IPS-NIHi7 (cell line): ENCODE measurements at regions not wholly inside any gene's neighbourhood (a gene's known extent, or its start where the extent isn't known, plus 50 kb on each side); places are given as distances from the start of the nearest gene placed in this dataset.
"Not testable (repeated sequence)": the region's sequence is repeated elsewhere in the genome, so short reads cannot be mapped to it uniquely, and the experiment has no call there.

Source experiments
- DNase-seq: peaks from one replicate; pipeline ENCODE4 v3.0.0; 2012; ENCODE audit warnings: mixed read lengths; ENCODE audit errors: extremely low spot score

DNA sequence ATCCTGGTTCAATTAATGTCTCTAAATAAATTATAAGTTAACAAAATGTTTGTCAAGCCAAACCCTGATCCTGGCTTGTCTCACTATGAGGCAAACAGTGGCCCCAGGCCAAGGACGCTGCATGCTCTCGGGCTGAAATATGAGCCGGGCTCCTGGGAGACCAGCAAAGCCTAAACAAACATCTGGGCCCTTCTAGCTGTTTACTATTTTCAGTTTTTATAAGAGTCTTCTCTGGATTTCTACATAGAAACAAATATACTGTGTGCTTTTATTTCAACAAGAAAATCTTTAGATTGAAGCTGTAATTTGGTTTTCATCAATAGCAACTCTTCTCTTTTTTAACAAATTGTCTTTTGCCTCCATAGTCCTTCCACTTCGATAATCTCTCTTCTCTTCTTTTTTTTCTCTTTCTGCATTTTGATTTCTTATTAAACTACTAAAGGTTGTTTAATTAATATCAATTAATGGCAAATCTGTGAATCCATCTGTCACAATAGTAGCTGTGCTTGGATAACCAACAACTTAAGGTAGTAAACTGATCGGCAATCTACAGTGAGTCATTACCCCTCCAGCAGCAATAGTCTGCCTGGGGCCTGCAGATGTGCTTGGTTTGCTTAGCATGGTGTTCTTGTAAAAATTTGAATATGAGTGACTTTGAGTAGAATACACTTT is 83.3 kb upstream of the DNAJC1 start:
- DNase-seq, result peak; percentile 71

DNA sequence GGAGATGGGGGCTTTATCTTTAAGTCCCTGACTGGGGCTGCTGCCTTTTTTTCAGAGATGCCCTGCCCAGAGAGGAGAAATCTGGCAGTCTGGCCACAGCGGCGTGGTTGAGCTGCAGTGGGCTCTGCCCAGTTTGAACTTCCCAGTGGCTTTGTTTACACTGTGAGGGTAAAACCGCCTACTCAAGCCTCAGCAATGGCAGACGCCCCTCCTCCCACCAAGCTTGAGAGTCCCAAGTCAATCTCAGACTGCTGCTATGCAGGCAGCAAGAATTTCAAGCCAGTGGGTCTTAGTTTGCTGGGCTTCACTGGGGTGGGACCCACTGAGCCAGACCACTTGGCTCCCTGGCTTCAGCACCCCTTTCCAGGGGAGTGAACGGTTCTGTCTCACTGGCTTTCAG is 76.4 kb upstream of the DNAJC1 start:
- DNase-seq, result not testable (repeated sequence)

DNA sequence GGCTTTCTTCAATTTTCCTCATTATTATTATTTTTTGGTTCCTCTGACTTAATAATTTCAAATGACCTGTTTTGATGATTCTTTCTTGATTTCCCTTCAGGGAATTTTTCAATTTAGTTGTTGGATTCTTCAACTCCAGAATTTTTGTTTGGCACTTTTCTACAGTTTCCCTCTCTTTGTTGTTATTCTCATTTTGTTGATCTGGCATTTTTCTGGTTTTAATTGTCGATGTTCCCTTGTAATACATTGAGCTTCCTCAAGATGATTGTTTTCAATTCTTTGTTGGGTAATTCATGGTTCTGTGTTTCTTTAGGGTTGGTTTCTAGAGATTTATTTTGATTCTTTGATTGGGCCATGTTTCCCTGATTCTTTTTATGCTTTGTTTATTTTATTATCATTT is 67.8 kb upstream of the DNAJC1 start:
- no peak for DNase-seq

DNA sequence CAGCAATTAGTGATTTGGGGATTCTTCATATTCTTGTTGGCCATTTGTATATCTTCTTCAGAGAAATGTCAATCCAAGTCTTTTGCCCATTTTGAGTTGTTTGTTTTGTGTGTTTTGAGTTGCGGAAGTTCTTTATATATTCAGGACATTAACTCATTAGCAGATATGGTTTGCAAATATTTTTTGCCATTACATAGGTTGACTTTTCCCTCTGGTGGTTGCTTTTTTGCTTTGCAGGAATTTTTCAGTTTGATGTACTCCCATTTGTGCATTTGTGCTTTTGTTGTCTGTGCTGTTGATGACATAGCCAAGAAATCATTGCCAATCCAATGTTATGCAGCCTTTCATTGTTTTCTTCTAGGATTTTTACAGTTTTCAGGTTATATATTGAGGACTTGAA is 63.6 kb upstream of the DNAJC1 start:
- DNase-seq, result no peak

DNA sequence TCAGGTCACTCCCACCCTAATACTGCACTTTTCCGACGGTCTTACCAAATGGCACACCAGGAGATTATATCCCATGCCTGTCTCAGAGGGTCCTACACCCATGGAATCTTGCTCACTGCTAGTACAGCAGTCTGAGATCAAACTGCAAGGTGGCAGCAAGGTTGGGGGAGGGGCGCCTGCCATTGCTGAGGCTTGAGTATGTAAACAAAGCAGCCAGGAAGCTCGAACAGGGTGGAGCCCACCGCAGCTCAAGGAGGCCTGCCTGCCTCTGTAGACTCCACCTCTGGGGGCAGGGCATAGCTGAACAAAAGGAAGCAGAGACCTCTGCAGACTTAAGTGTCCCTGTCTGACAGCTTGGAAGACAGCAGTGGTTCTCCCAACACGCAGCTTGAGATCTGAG is 57.5 kb upstream of the DNAJC1 start:
- not testable (repeated sequence) for DNase-seq

DNA sequence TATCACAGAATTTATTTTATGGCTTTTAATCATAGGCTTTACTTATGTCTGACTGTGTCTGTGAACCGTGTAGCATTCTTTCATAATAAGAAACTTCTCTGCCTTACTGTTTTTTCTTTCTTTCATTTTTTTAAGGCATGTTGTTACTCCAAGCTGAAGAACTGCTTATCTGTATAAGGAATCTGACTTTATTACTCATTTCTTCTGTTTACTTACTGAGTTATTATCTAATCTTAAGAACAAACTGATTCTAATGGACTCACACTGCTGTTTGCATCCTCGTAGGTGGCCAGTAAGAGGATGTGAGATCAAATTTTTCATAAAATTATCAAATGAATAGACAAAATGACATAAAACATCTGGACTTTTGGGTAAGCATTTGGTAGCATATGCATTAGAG is 54.7 kb upstream of the DNAJC1 start:
- no peak for DNase-seq

DNA sequence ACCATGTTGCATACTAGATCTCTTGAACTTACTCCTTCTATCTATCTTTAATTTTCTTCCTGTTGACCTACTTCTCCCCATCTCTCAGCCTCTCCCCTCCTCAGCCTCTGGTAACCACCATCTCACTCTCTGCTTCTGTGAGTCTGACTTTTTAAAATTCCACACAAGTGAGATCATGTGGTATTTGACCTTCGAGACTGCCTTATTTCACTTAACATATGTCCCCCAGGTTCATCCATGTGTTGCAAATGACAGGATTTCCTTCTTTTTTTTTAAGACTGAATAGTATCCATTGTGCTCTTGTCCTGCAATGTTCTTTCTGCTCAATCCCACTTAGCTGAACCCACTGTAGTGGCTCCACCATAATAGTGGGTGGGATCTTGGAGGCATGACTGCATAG is 51.4 kb upstream of the DNAJC1 start:
- DNase-seq, result no peak
